Lower lobe of right lung (tissue), 2 donors: ENCODE measurements at regions not wholly inside any gene's neighbourhood (a gene's known extent, or its start where the extent isn't known, plus 50 kb on each side); places are given as distances from the start of the nearest gene placed in this dataset.
"Not testable (repeated sequence)": the region's sequence is repeated elsewhere in the genome, so short reads cannot be mapped to it uniquely, and the experiment has no call there.

ENCODE experiments used
- ATAC-seq, 2 donors: fragments of 200-7000 bp; cut with Tn5 transposase; one replicate each; pipeline ENCODE4 v1.9.1; 2020 to 2022; ENCODE audit warnings: mild to moderate bottlenecking in 2 of 2, moderate library complexity in 2 of 2
- DNase-seq: peaks from one replicate; pipeline ENCODE4 v3.0.0-alpha.2; 2020
- H3K27ac ChIP-seq: fragments of 200-600 bp; one replicate; pipeline ENCODE4 v1.8.0; 2022
- H3K27me3 ChIP-seq: fragments of 200-600 bp; one replicate; pipeline ENCODE4 v1.8.0; 2022; ENCODE audit warnings: low read depth
- H3K36me3 ChIP-seq: fragments of 200-600 bp; one replicate; pipeline ENCODE4 v1.8.0; 2022; ENCODE audit warnings: mild to moderate bottlenecking
- H3K4me1 ChIP-seq: fragments of 200-600 bp; one replicate; pipeline ENCODE4 v1.8.0; 2022
- H3K4me3 ChIP-seq: fragments of 200-600 bp; one replicate; pipeline ENCODE4 v1.8.0; 2022; ENCODE audit warnings: mild to moderate bottlenecking
- H3K9me3 ChIP-seq: fragments of 200-600 bp; one replicate; pipeline ENCODE4 v1.8.0; 2022
- intact Hi-C: fragments of 100-400 bp; cut with DNase I; formaldehyde crosslinking; loops from one replicate; pipeline ENCODE4 v1.11.0; 2022
- TF ChIP-seq, protein P1 (sequence below): fragments of 200-600 bp; IDR thresholded peaks from one replicate; pipeline ENCODE4 v1.8.0; 2022; ENCODE audit warnings: antibody characterized with exemption, mild to moderate bottlenecking
- donor health status: DM: no; HTN: yes; CAD: no; lungs with severe emphysema.

DNA sequence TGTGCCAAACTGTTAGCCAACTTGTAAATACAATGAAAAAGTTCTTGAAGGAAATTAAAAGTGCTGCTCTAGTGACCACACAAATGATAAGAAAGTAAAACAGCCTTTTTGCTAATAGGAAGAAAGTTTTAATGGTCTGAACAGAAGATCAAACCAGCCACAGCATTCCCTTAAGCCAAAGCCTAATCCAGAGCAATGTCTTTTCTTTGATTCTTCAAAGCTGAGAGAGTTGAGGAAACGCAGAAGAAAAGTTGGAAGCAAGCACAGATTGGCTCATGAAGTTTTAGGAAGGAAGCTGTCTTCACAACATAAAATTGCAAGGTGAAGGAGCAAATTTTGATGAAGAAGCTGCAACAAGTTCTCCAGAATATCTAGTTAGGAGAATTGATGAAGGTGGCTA is 213.8 kb downstream of the ATXN7L3B start:
- intact Hi-C loops = no loop called here
- Histone ChIP-seq H3K27me3 (no peaks in the 10 kb centered on the region), H3K4me1 (no peaks in the 10 kb centered on the region), H3K9me3 (no peaks in the 10 kb centered on the region), H3K36me3 (no peaks in the 10 kb centered on the region), H3K4me3 (no peak overlapping the region), H3K27ac (no peak overlapping the region)
- TF ChIP-seq, protein P1, sequence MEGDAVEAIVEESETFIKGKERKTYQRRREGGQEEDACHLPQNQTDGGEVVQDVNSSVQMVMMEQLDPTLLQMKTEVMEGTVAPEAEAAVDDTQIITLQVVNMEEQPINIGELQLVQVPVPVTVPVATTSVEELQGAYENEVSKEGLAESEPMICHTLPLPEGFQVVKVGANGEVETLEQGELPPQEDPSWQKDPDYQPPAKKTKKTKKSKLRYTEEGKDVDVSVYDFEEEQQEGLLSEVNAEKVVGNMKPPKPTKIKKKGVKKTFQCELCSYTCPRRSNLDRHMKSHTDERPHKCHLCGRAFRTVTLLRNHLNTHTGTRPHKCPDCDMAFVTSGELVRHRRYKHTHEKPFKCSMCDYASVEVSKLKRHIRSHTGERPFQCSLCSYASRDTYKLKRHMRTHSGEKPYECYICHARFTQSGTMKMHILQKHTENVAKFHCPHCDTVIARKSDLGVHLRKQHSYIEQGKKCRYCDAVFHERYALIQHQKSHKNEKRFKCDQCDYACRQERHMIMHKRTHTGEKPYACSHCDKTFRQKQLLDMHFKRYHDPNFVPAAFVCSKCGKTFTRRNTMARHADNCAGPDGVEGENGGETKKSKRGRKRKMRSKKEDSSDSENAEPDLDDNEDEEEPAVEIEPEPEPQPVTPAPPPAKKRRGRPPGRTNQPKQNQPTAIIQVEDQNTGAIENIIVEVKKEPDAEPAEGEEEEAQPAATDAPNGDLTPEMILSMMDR = no peak
- ATAC-seq (no peak), DNase-seq (no peak)

DNA sequence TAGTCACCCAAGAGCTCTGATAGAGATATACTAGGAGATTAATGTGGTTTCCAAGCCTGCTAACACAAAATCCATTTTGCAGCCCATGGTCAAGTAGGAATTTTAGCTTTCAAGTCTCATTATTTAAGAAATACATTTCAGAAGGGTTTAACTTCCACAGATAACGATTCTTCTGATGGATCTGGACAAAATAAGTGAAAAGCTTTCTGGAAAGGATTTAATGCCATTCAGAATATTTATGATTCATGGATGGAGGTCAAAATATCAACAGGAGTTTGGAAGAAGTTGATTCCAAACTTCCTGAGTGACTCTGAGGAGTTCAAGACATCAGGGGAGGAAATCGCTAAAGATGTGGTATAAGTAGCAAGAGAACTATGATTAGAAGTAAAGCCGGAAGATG is 214.6 kb downstream of the ATXN7L3B start:
- Histone ChIP-seq H3K4me3 (no peak overlapping the region), H3K4me1 (no peaks in the 10 kb centered on the region), H3K9me3 (no peaks in the 10 kb centered on the region), H3K36me3 (no peaks in the 10 kb centered on the region), H3K27me3 (no peaks in the 10 kb centered on the region), H3K27ac (no peak overlapping the region)
- intact Hi-C loops = no loop called here
- ATAC-seq (no peak), DNase-seq (no peak)
- TF ChIP-seq, protein P1 = no peak

DNA sequence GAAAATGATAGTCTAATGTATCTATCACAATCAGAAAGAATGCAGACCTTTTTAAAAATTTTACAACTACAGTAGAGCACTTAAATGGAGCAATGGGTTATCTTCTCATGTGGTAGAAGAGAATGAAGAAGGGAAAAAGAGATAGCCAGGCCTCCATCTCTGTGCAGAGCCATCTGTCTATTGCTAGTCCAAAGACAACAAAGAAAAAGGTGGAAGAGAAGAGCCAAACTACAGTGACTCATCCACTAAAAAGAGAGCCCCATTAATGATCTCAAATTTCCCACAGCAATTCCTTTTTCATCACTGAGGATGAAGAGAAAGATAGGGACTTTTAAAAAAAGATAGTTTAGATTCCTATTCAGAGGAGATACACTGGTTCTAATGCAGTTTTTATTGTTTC is 232.9 kb downstream of the ATXN7L3B start:
- Histone ChIP-seq H3K27me3 (no peaks in the 10 kb centered on the region), H3K4me3 (no peak overlapping the region), H3K4me1 (no peaks in the 10 kb centered on the region), H3K9me3 (no peaks in the 10 kb centered on the region), H3K27ac (no peak overlapping the region), H3K36me3 (no peaks in the 10 kb centered on the region)
- intact Hi-C loops = no loop called here
- DNase-seq = no peak
- ATAC-seq = no peak
- TF ChIP-seq, protein P1 = no peak

DNA sequence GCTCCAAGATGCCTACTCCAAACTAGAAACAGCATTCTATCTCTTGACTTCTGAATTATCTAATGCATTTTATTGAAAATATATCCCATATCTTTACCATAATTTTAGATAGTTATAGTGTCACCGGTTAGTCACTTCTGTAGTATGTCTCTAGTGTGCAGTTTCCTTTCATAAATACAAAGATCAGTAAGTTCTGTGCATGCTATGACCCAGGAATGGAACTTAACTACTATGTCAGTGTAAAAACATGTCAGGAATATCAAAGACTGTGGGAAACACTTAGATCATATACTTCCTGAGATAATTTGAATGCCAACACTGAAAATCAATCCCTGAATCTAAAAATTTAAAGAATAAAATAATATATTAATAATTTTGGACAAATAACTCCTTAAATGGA is 237.6 kb downstream of the ATXN7L3B start:
- intact Hi-C loops = no loop called here
- H3K36me3 ChIP-seq = no peaks in the 10 kb centered on the region
- no peak overlapping the region for H3K27ac ChIP-seq
- TF ChIP-seq, protein P1 = no peak
- no peaks in the 10 kb centered on the region for H3K9me3 ChIP-seq
- DNase-seq (no peak), ATAC-seq (no peak)
- no peaks in the 10 kb centered on the region for H3K4me1 ChIP-seq
- H3K27me3 ChIP-seq = no peaks in the 10 kb centered on the region
- no peak overlapping the region for H3K4me3 ChIP-seq

DNA sequence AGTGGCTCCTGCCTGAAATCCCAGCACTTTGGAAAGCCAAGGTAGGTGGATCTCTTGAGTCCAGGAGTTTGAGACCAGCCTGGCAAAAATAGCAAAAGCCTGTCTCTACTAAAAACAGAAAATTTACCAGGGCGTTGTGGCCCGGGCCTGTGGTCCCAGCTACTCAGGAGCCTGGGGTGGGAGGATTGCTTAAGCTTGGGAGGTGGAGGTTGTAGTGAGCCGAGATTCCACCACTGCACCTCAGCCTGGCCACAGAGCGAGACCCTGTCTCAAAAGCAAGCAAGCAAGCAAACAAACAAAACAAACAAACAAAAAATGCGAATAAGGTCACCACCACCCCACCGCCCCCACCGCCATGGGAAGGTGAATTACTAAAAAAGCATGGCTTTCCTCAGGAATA is 238.7 kb downstream of the ATXN7L3B start:
- H3K4me3 ChIP-seq = no peak overlapping the region
- TF ChIP-seq, protein P1 = no peak
- H3K36me3 ChIP-seq = no peaks in the 10 kb centered on the region
- DNase-seq = no peak
- intact Hi-C loops = no loop called here
- no peak for ATAC-seq
- no peaks in the 10 kb centered on the region for H3K4me1 ChIP-seq
- H3K27ac ChIP-seq = no peak overlapping the region
- no peaks in the 10 kb centered on the region for H3K9me3 ChIP-seq
- H3K27me3 ChIP-seq = no peaks in the 10 kb centered on the region

DNA sequence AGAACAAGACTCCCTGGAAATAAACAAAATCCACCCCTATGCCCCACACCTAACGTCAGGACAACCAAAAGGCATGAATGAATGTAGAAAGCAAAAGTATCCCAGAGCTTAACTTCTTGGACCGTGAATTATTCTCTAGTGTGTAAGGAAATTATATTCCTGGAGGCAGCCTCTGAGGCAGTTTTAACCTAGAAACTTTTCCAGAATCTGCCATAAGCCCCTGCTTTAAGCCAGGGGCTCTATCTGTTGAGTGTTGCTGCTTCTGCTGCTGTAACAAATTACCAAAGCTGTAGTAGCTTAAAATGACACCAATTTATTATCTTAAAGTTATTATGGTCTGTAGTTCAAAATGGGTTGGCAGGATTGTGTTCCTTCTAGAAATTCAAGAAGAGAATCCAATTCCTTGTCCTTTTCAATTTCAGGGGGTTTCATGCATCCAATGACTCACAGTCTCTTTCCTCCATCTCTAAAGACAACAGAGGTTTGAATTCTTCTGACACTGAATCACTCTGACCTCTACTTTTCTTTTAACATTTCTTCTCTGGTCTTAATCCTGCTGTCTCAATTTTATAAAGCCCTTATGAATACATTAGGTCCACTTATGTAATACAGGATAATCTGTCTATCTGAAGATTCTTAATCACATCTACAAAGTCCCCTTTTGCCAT is 242.7 kb downstream of the ATXN7L3B start:
- H3K27ac ChIP-seq = no peak overlapping the region
- ATAC-seq = no peak
- TF ChIP-seq, protein P1 = no peak
- no peaks in the 10 kb centered on the region for H3K4me1 ChIP-seq
- H3K4me3 ChIP-seq = no peak overlapping the region
- no peaks in the 10 kb centered on the region for H3K27me3 ChIP-seq
- intact Hi-C loops = no loop called here
- no peaks in the 10 kb centered on the region for H3K9me3 ChIP-seq
- no peak for DNase-seq
- no peaks in the 10 kb centered on the region for H3K36me3 ChIP-seq

DNA sequence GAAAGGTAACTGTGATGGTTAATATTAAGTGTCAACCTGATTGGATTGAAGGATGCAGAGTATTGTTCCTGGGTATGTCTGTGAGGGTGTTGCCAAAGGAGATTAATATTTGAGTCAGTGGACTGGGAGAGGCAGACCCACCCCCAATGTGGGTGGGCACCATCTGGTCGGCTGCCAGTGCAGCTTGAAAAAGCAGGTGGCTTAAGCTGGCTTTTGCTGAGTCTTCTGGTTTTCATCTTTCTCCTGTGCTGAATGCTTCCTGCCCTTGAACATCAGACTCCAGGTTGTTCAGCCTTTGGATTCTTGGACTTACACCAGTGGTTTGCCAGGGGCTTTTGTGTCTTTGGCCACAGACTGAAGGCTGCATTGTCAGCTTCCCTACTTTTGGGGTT is 243.2 kb downstream of the ATXN7L3B start:
- H3K4me1 ChIP-seq, H3K4me3 ChIP-seq, ATAC-seq, intact Hi-C loops, H3K27ac ChIP-seq, H3K27me3 ChIP-seq, H3K9me3 ChIP-seq, DNase-seq, H3K36me3 ChIP-seq: not testable (repeated sequence)
